ENCODE measurements at regions not wholly inside any gene's neighbourhood (a gene's known extent, or its start where the extent isn't known, plus 50 kb on each side); places are given as distances from the start of the nearest gene placed in this dataset.

DNA sequence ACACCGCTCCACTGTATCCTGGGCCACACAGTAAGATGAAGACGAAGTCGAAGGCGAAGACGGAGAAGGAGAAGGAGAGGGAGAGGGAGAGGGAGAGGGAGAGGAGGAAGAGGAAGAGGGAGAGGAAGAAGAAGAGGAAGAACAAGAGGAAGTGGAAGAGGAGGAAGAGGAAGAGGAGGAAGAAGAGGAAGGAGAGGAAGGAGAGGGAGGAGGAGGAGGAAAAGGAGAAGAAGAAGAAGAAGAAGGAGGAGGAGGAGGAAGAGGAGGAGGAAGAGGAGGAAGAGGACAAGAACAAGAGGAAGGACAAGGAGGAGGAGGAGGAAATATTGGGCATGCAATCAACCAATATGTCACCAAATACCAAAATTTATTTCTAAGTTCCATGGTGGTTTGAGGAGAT lies 149.5 kb upstream of the ERCC4 start:
- TF ChIP-seq, protein P1, sequence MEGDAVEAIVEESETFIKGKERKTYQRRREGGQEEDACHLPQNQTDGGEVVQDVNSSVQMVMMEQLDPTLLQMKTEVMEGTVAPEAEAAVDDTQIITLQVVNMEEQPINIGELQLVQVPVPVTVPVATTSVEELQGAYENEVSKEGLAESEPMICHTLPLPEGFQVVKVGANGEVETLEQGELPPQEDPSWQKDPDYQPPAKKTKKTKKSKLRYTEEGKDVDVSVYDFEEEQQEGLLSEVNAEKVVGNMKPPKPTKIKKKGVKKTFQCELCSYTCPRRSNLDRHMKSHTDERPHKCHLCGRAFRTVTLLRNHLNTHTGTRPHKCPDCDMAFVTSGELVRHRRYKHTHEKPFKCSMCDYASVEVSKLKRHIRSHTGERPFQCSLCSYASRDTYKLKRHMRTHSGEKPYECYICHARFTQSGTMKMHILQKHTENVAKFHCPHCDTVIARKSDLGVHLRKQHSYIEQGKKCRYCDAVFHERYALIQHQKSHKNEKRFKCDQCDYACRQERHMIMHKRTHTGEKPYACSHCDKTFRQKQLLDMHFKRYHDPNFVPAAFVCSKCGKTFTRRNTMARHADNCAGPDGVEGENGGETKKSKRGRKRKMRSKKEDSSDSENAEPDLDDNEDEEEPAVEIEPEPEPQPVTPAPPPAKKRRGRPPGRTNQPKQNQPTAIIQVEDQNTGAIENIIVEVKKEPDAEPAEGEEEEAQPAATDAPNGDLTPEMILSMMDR (IDR thresholded peaks at IDR 0.05): no peak
- TF ChIP-seq POLR2A (IDR thresholded peaks at IDR 0.05): no peak
